Uterus (tissue), 3 donors: ENCODE measurements at regions not wholly inside any gene's neighbourhood (a gene's known extent, or its start where the extent isn't known, plus 50 kb on each side); places are given as distances from the start of the nearest gene placed in this dataset.

Experiments used
- DNase-seq, 2 donors: peaks; one replicate each; pipeline ENCODE4 v3.0.0-alpha.2; 2019 to 2020
- H3K27ac ChIP-seq, 2 donors: fragments of 200-600 bp; sonication (generic); 1 replicate in 1 of 2; 2 replicates in 1 of 2; pipeline ENCODE4 v1.5.1; 2016 to 2018
- H3K27me3 ChIP-seq, 2 donors: fragments of 200-600 bp; sonication (generic); one replicate each; pipeline ENCODE4 v1.5.1; 2018 to 2019; ENCODE audit warnings: control low read depth in 1 of 2
- H3K36me3 ChIP-seq, 2 donors: fragments of 200-600 bp; sonication (generic); one replicate each; pipeline ENCODE4 v1.5.1; 2019; ENCODE audit warnings: control low read depth in 1 of 2
- H3K4me1 ChIP-seq, 2 donors: fragments of 200-600 bp; sonication (generic); one replicate each; pipeline ENCODE4 v1.5.1; 2018 to 2019; ENCODE audit warnings: control low read depth in 1 of 2
- H3K4me3 ChIP-seq, 2 donors: fragments of 200-600 bp; sonication (generic); 1 replicate in 1 of 2; 2 replicates in 1 of 2; pipeline ENCODE4 v1.5.1; 2018 to 2019; ENCODE audit warnings: mild to moderate bottlenecking in 1 of 2
- H3K9me3 ChIP-seq, 2 donors: fragments of 200-600 bp; sonication (generic); one replicate each; pipeline ENCODE4 v1.5.1; 2019; ENCODE audit warnings: control low read depth in 1 of 2
- POLR2A ChIP-seq, 2 donors: fragments of 450-650 bp; IDR thresholded peaks; one replicate each; pipeline ENCODE4 v1.6.1; 2016; ENCODE audit warnings: antibody characterized with exemption in 2 of 2, mild to moderate bottlenecking in 1 of 2, moderate library complexity in 1 of 2
- intact Hi-C: fragments of 100-400 bp; cut with DNase I; formaldehyde crosslinking; loops from one replicate; pipeline ENCODE4 v1.15.1; 2023; ENCODE audit warnings: low total_unique reads
- TF ChIP-seq, protein P1 (sequence below), 4 experiments: fragments of 200-600 bp in 2 of 4; fragments of 450-650 bp in 2 of 4; sonication (generic) in 2 of 4; IDR thresholded peaks; one replicate each; pipeline ENCODE4 v1.5.1; 2016 to 2019; ENCODE audit warnings: antibody characterized with exemption in 4 of 4, mild to moderate bottlenecking in 2 of 4, moderate library complexity in 1 of 4
- donor health status: DM: yes; HTN: yes; CAD: no.

DNA sequence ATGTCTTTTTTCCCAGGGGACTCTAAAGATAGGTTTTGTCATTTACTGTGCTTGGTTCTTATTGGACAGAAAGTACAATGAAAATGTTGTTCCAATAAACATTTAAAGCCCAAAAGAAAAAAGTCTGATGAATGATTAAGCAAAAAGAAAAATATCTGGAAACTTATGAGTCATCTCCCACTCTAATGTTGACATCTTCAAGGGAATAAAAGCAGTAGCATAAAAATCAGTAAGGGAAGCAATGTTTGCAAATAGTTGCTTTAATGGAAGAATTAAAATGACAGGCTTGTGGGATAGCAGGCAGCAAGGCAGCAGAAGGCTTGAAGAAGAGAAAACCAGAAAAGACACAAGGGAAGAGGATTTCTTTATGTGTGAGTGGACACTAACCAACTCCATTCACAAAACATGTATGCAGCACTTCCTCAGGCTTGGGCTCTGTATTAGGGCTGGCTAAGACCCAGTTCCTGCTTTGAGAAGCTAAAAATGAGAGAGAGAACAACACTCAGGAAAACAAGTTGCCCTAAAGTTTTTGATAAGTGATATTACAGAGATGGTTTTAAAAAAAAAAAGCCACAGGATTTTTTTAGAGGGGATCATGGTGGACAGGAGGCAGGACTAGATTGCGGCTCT, 263.2 kb upstream of the NT5E start:
- H3K4me3 ChIP-seq: no peak overlapping the region
- no peaks in the 10 kb centered on the region for H3K4me1 ChIP-seq
- H3K27ac ChIP-seq: no peak overlapping the region
- TF ChIP-seq POLR2A (IDR thresholded peaks at IDR 0.05): no peak
- intact Hi-C loops: no loop called here
- H3K27me3 ChIP-seq: no peaks in the 10 kb centered on the region
- H3K9me3 ChIP-seq: peaks cover 0 to 2% of the 10 kb centered on the region in 2 donors
- no peaks in the 10 kb centered on the region for H3K36me3 ChIP-seq
- no peak for DNase-seq

DNA sequence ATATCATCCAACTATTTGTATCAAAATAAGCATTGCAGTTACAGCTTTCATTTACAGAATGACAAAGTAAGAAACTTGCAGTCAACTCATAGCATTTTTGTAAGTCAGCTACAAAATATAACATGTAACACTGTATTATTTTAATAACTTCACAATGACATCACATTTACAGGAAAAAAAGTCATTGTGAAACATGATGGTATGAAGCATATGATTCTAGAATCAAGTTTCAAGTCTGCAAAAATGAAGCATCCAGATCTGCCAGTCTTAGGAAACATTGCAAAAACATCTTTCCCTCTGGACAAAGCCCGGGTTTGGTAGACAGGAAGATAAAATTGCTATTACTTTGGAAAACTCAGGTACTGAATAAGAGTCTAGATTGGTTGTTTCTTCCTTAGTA, 263.9 kb upstream of the NT5E start:
- intact Hi-C loops: no loop called here
- no peak for TF ChIP-seq POLR2A (IDR thresholded peaks at IDR 0.05)
- TF ChIP-seq, protein P1, sequence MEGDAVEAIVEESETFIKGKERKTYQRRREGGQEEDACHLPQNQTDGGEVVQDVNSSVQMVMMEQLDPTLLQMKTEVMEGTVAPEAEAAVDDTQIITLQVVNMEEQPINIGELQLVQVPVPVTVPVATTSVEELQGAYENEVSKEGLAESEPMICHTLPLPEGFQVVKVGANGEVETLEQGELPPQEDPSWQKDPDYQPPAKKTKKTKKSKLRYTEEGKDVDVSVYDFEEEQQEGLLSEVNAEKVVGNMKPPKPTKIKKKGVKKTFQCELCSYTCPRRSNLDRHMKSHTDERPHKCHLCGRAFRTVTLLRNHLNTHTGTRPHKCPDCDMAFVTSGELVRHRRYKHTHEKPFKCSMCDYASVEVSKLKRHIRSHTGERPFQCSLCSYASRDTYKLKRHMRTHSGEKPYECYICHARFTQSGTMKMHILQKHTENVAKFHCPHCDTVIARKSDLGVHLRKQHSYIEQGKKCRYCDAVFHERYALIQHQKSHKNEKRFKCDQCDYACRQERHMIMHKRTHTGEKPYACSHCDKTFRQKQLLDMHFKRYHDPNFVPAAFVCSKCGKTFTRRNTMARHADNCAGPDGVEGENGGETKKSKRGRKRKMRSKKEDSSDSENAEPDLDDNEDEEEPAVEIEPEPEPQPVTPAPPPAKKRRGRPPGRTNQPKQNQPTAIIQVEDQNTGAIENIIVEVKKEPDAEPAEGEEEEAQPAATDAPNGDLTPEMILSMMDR (IDR thresholded peaks at IDR 0.05): no peak
- Histone ChIP-seq H3K4me3 (no peak overlapping the region), H3K9me3 (peaks cover 0 to 2% of the 10 kb centered on the region in 2 donors), H3K27ac (no peak overlapping the region), H3K4me1 (no peaks in the 10 kb centered on the region), H3K27me3 (no peaks in the 10 kb centered on the region), H3K36me3 (no peaks in the 10 kb centered on the region)
- no peak for DNase-seq

DNA sequence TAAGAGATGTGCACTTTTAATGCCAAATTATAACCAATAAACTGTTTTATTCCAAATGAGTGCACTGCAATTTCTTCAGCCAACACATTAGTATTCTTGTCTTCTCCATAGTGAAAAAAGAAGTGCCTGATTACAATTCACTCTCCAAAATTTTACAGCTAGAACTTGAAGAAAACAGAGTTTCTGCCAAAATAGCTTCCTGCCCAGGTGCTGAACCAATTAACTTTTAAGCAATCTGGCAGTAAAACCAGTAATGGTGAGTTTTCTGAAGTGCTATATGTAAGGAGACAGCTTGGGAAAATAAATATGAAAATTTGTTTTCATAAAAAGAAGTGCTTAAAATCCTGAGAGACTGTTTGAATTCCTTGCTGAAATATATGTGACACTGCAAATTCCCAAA, 266.0 kb upstream of the NT5E start:
- no peaks in the 10 kb centered on the region for H3K4me1 ChIP-seq
- intact Hi-C loops: no loop called here
- H3K9me3 ChIP-seq: no peaks in the 10 kb centered on the region
- no peak overlapping the region for H3K27ac ChIP-seq
- TF ChIP-seq, protein P1 (IDR thresholded peaks at IDR 0.05): no peak
- TF ChIP-seq POLR2A (IDR thresholded peaks at IDR 0.05): no peak
- H3K4me3 ChIP-seq: no peak overlapping the region
- no peaks in the 10 kb centered on the region for H3K36me3 ChIP-seq
- no peaks in the 10 kb centered on the region for H3K27me3 ChIP-seq
- DNase-seq: no peak

DNA sequence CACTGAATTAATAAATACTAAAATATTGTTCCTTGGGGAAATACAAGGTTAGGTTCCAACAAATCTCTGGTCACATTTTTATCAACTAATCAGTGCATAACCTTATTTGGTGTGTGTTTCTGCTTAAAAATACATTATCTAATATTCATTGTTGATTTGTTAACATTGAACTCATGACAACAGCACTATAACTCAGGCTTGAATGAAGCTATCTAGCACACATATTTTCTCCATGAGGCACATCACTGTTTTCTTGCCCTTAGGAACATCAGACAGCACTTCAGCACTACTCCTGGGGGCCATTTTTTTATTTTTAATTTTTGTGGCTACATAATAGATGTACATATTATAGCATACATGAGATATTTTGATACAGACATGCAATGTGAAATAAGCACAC, 277.2 kb upstream of the NT5E start:
- H3K27ac ChIP-seq: no peak overlapping the region
- H3K4me1 ChIP-seq: no peaks in the 10 kb centered on the region
- H3K36me3 ChIP-seq: no peaks in the 10 kb centered on the region
- H3K27me3 ChIP-seq: no peaks in the 10 kb centered on the region
- no peak overlapping the region for H3K4me3 ChIP-seq
- TF ChIP-seq, protein P1 (IDR thresholded peaks at IDR 0.05): no peak
- TF ChIP-seq POLR2A (IDR thresholded peaks at IDR 0.05): no peak
- no peak for DNase-seq
- intact Hi-C loops: no loop called here
- H3K9me3 ChIP-seq: no peaks in the 10 kb centered on the region

DNA sequence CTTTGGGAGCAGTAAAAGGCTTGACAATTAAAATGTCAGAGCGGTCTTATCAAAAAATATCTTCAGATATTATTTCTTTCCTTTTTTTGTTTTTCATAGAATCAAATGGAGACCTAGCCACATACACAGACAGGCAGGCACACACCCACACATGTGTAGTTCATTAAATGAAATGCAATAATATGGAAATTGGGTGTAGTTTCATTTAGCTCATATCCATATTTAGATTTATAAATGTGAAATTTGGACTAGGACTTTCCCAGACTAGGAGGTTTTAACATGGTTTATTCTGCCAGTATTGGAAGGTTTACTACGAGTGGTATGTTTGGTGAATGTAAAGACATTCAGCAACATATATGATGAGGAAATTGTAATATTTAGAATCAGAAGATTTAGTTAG, 277.7 kb upstream of the NT5E start:
- Histone ChIP-seq H3K4me1 (no peaks in the 10 kb centered on the region), H3K4me3 (no peak overlapping the region), H3K36me3 (no peaks in the 10 kb centered on the region), H3K27me3 (no peaks in the 10 kb centered on the region), H3K9me3 (no peaks in the 10 kb centered on the region), H3K27ac (no peak overlapping the region)
- no peak for TF ChIP-seq POLR2A (IDR thresholded peaks at IDR 0.05)
- TF ChIP-seq, protein P1 (IDR thresholded peaks at IDR 0.05): no peak
- no peak for DNase-seq
- intact Hi-C loops: no loop called here

DNA sequence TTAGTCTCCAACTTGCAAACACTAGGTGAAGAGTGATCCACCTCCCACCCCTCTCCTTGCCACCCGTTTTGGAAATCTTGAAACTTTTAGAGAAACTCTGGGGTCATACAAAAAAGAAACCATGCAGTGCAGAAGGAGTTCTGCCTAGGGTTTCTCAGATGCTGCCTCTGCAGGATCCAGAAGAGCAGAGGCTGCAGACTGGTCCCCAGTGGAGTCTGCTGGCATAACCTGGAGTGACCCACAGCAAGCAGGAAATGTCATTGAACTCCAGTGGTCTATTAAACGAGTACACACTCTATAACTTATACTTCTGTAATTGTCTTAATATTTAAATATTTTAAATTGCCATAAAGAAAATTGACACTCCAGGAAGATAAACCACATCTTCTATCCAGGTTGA, 280.7 kb upstream of the NT5E start:
- Histone ChIP-seq H3K9me3 (no peaks in the 10 kb centered on the region), H3K27me3 (no peaks in the 10 kb centered on the region), H3K4me1 (no peaks in the 10 kb centered on the region), H3K4me3 (no peak overlapping the region), H3K36me3 (no peaks in the 10 kb centered on the region), H3K27ac (no peak overlapping the region)
- no peak for DNase-seq
- TF ChIP-seq POLR2A (IDR thresholded peaks at IDR 0.05): no peak
- TF ChIP-seq, protein P1 (IDR thresholded peaks at IDR 0.05): no peak
- intact Hi-C loops: no loop called here
